ENCODE measurements at regions not wholly inside any gene's neighbourhood (a gene's known extent, or its start where the extent isn't known, plus 50 kb on each side); places are given as distances from the start of the nearest gene placed in this dataset.

GRCh38 chr5:179472641-179473040, 77.7 kb upstream of the RUFY1 start:
- TF ChIP-seq EZH2 (IDR thresholded peaks at IDR 0.05; ENCODE audit: borderline replicate concordance, low read length): no peak
- TF ChIP-seq CTCF (IDR thresholded peaks at IDR 0.05; ENCODE audit: low read length): no peak

All from OCI-LY1 (cell line).